SK-N-SH treated with all-trans-retinoic acid at 6 μM for 48 hours (cell line): ENCODE measurements at regions not wholly inside any gene's neighbourhood (a gene's known extent, or its start where the extent isn't known, plus 50 kb on each side); places are given as distances from the start of the nearest gene placed in this dataset.

Experiments used
- CSDC2 ChIP-seq: fragments of 250-450 bp; sonication (Bioruptor Pico); IDR thresholded peaks from 2 replicates; pipeline ENCODE4 v1.5.0; 2020; ENCODE audit warnings: mild to moderate bottlenecking, moderate library complexity
- PATZ1 ChIP-seq: fragments of 250-450 bp; sonication (Bioruptor Pico); IDR thresholded peaks from 2 replicates; pipeline ENCODE4 v1.8.0; 2020; ENCODE audit warnings: mild to moderate bottlenecking, moderate library complexity, borderline replicate concordance
- RARB ChIP-seq: fragments of 250-450 bp; sonication (Bioruptor Pico); IDR thresholded peaks from 2 replicates; pipeline ENCODE4 v1.8.0; 2021; ENCODE audit warnings: mild to moderate bottlenecking, moderate library complexity
- SNAI2 ChIP-seq: fragments of 250-450 bp; sonication (Bioruptor Pico); IDR thresholded peaks from 2 replicates; pipeline ENCODE4 v1.5.0; 2020; ENCODE audit warnings: mild to moderate bottlenecking, moderate library complexity
- ZC3H10 ChIP-seq: fragments of 250-450 bp; sonication (Bioruptor Pico); IDR thresholded peaks from 2 replicates; pipeline ENCODE4 v1.5.1; 2021; ENCODE audit warnings: mild to moderate bottlenecking, moderate library complexity
- ZNF565 ChIP-seq: fragments of 450-650 bp; formaldehyde crosslinking; conservative IDR thresholded peaks from 2 replicates; pipeline ENCODE4 v1.5.0; 2020; ENCODE audit warnings: low read depth, mild to moderate bottlenecking, moderate library complexity
- ZNF70 ChIP-seq: fragments of 450-650 bp; formaldehyde crosslinking; IDR thresholded peaks from 2 replicates; pipeline ENCODE4 v1.5.0; 2020; ENCODE audit warnings: mild to moderate bottlenecking, moderate library complexity

- TF ChIP-seq ZNF565 (CRISPR knock-in tag), result no peak
- TF ChIP-seq PATZ1 (CRISPR knock-in tag), result no peak
- TF ChIP-seq SNAI2 (CRISPR knock-in tag), result no peak
- TF ChIP-seq RARB (CRISPR knock-in tag), result no peak
- no peak for TF ChIP-seq ZC3H10 (CRISPR knock-in tag)
- no peak for TF ChIP-seq ZNF70 (CRISPR knock-in tag)
- TF ChIP-seq CSDC2 (CRISPR knock-in tag), result no peak
Measured at GRCh38 chr14:53882684-53883083, 73.9 kb downstream of the BMP4 start.
